HG03520 (cell line): ENCODE measurements at regions not wholly inside any gene's neighbourhood (a gene's known extent, or its start where the extent isn't known, plus 50 kb on each side); places are given as distances from the start of the nearest gene placed in this dataset.

Experiments
- ATAC-seq: cut with Tn5 transposase; IDR thresholded peaks from one replicate; pipeline ENCODE4 v1.9.1; 2021; ENCODE audit warnings: mild to moderate bottlenecking, moderate library complexity; ENCODE audit not compliant: unreplicated experiment

DNA sequence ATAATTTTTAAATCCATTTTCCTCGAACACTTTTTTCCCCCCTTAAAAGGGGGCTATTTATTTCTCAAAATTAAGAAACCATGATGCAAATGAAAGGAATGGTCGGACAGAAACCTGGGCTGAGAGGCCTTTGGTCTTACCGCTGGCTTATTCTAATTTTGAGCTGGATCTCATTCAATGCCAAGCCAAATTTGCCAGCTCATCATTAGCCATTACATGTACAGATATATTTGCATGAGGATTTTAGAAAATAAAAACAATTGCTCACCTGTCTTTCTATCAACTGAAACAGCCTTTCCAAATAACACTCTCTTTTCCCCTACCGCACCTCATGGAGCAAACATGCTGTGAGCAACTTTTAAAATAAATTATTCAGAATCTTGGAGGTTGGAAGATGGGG lies 219.5 kb upstream of the DTNBP1 start:
- no peak for ATAC-seq

- ATAC-seq = no peak
These were observed 218.3 kb upstream of the DTNBP1 start for GRCh38 chr6:15881150-15881549.

DNA sequence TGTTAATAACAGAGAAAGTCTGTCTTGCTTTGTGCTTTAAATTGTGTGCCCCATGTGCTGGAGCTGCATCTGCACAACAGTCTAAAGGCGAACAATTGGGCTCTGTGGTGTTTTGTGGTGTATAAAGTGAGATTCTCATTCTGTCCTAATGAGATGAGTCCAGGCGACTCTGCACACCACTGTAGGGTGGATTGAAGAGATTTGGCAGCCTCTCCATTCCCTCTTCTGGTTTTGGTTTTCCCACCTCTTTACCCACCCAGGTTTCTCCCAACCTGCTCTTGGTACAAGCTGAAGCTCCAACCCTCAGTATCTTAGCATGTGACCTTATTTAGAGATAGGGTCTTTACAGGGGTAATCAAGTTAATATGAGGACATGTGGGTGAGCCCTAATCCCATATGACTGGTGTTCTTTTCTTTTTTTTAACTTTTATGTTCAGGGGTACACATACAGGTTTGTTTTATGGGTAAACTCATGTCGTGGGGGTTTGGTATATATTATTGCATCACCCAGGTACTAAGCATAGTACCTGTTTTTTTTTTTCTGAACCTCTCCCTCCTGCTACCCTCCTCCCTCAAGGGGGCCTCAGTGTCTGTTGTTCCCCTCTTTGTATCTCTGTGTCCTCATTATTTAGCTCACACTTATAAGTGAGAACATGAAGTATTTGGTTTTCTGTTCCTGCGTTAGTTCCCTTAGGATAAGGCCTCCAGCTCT lies 217.6 kb upstream of the DTNBP1 start:
- ATAC-seq = no peak

DNA sequence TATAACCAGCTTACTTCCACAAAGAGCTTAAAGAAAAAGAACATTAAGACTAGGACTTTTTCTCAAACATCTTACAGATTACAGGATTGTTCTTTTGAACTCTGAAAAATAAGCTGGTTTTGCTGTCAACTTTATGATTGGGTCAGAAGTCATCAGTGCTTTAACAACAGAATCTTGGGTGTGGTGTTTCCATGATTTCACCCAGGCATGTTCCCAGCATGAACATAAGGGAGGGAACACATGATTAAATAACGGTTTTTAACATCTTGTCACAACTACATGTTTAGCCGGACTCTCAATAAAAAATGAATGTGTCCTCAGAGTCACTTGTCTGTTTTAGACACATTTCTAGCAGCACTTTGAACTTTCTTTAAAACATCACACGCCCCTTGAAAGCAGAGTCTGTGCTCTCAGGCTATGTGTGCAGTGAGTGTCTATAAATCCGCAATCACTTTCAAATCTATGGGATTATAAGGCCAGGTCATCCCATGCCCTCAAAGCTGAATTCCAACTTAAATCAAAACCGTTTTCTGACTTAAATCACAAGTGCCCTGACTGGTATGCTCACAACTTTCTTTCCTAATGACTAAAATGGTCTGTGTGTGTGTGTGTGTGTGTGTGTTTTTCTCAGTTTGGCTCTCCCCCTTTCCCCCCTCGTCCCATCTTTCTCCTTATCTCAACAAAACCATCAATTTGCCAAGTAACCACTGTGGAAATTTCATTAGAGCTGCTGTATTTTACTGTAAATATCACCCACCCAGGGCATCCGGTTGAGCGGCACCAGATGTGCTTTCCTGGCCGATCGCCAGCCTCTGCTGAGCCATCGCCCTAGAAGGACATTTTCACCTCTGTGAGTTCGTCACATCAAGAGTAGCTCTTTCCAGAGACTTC lies 216.8 kb upstream of the DTNBP1 start:
- ATAC-seq = no peak

DNA sequence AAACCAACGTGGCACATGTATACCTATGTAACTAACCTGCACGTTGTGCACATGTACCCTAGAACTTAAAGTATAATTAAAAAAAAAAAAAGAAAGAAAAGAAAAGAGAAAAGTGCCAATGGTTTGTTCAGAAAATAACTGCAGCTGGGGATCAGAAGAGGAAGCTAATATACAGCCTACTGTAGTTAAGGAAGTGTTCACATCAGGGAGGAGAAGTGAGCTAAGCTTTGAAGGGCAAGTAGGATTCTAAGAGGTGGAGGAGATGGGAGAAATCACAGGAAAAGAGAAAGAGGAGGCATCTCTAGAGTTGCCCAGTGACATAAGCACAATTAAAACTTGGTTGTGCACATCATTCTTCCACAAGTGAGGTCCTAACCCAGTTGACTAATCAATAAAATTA lies 214.4 kb upstream of the DTNBP1 start:
- no peak for ATAC-seq

DNA sequence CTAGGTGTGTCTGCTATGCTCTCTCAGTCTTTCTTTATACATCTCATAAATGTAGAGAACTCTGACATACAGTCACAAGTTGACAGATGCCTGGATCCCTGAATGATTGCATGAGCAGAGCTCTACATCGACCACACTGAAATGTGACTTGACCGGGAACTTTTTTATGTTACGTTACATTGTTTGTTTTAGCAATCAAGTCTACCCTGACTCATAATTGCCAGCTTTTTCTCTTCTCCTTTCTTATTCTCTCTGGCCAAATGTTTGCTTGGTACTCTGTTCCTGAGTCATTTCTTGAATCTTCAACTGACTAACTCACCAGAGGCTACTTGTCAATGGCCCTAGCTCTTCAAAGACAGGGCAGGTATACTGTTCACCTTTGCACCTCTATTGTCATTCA lies 213.6 kb upstream of the DTNBP1 start:
- ATAC-seq = peak; percentile 71

DNA sequence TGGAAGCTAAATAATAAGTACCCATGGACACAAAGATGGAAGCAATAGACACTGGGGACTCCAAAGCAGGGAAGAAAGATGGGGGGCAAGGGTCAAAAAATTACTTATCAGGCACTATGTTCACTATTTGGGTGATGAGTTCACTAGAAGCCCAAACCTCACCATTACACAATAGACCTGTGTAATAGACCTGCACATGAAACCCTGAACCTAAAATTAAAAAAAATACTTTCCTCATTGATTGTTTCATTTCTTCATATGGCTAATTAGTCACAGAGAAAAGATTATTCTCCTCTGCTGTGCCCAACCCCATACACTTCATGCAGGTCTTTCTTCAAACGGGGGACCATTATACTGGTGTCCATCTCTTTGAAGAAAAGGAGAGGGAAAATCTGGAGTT lies 213.0 kb upstream of the DTNBP1 start:
- no peak for ATAC-seq

GRCh38 chr6:15874821-15875220 lies 212.0 kb upstream of the DTNBP1 start:
- ATAC-seq = no peak

GRCh38 chr6:15874326-15874725 lies 211.5 kb upstream of the DTNBP1 start:
- ATAC-seq = no peak

- no peak for ATAC-seq
These were observed 209.6 kb upstream of the DTNBP1 start for GRCh38 chr6:15872241-15873103.

DNA sequence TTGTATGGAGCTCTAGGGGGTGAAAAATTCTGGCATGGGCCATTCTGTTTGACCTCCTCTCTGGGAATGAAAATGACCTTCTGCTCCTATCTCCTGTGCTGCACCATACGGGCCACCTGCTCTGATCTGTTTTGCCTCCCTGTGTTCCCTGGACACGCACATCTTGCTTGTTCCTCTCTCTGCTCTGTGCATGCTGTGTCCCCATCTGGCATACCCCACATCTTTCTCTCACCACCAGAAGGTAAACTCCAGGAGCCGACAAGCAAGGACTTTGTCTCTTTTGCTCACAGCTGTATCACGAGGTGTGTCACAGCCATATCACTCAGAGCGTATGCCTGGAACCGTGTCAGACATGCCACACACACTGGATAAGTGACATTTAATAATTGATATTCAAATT lies 208.4 kb upstream of the DTNBP1 start:
- no peak for ATAC-seq

DNA sequence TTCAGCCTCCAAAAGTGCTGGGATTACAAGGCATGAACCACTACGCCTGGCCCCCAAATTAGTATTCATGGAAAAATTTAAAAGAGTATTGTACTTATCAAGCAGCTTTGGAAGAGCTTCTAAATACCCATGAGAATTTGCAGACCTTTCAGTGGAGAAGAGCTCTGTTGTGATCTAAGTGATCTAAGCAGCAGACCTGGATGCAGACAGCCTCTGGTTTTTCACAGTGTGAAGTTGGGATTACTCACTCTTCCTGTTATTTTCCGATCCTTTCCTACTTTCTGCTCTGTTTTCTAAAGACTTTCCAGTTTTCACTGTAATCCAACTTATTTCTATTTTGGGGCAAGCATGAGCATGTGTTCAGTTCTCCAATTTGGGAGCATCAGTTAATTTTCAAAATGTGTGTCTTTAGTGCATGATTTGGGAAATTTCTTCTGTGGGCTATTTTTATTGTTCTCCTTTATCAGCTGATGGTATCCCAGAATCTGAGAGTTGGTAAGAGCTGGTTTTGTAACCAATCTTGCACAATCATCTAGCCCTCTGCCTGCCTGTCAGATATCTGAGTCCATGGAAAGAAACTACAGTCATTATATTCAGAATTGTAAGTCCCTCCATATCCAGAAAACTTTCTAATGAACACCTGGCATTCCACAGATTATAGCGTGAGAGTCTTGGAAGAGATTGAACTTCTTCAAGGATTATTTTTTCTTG lies 207.7 kb upstream of the DTNBP1 start:
- ATAC-seq = no peak

DNA sequence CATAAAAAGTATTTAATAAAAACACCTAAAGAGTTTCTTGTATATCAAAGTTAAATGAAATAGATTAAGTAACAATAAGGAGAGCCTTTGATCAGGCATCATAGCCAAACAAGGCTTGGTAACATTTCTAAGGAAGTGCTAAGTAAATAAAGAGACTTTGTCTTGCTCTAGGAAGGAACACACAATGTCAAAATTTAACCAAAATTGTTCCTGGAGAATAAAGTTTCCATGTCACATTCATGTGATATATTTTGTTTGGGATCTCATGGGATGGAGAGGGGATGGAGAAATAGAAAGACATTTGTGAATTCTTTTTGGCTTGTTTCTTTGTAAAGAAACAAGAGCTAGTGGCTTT lies 201.9 kb upstream of the DTNBP1 start:
- ATAC-seq = no peak

- ATAC-seq = no peak
These were observed 201.3 kb upstream of the DTNBP1 start for GRCh38 chr6:15864038-15864707.

- no peak for ATAC-seq
These were observed 200.0 kb upstream of the DTNBP1 start for GRCh38 chr6:15862810-15863209.

DNA sequence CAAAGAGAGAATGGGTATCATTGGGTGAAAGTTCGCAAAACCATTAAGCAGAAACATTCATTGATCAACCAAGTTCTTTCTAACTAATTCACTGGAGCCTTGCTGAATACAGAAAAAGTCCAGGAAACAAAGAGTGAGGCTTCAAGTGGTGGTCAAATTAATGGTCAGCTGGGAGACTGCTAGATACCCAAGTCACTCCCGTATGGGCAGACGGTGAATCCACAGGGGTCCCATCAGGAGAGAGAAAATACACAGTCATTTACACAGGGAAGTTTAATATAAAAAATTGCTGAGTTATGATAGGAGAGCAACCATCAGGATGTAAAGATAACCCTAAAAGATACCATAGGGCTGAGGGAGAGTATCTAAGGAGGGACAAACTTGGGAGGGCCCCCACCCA lies 198.7 kb upstream of the DTNBP1 start:
- no peak for ATAC-seq

DNA sequence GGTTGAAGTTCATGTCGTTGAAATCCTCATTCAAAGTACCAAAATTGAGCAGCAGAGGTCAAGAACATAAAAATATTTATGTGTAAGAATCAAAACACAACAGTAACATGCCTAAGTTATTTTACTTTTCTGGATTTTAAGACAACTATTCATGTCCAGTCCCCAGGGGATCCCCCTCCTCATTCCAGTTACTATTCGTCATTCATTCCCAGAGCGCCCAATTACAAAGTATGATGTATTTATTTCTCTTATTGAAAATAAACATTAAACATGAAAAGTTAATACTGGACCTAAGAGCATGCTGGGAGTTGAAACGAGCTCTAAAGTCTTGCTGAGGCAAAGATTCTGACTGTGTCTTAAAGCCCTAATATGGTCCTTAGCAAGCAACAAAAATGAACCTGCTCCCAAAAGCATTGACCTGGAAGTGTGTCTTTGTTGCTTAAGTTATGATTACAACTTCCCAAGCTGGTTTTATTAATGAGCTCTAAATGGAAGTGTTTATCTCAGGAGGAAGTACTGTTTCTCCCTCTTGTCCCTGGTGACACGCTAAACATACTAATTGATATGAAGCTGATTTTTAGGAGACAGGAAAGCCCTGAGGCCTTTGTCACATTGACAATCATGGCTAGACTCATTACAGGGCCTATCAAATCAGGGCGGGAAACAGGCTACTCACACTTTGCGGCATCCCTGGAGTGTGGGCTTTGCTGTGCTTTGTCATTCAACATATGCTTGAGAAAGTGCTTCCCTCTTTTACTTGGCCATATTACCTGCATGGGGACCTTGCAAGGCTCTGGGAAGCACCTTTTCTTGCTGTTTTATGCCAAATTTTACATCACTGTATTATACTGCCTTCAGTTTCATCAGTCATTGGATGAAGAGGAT lies 192.2 kb upstream of the DTNBP1 start:
- no peak for ATAC-seq

- ATAC-seq = no peak
These were observed 191.6 kb upstream of the DTNBP1 start for GRCh38 chr6:15854378-15854777.

DNA sequence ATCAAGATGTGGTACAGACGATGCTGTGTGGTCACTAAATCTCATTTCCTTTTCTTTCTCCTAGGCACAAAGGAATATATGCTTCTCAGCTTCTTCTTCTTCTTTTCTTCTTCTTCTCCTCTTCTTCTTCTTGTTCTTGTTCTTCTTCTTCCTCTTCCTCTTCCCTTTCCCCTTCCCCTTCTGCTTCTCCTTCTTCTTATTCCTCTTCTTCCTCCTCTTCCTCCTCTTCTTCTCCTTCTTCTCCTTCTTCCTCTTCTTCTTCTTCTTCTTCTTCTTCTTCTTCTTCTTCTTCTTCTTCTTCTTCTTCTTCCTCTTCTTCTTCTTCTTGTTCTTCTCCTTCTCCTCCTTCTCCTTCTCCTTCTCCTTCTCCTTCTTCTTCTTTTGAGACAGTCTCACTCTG lies 190.4 kb upstream of the DTNBP1 start:
- ATAC-seq = no peak
